HCT116 (cell line): ENCODE measurements at regions not wholly inside any gene's neighbourhood (a gene's known extent, or its start where the extent isn't known, plus 50 kb on each side); places are given as distances from the start of the nearest gene placed in this dataset.

Experiments
- ATAC-seq: fragments of 200-7000 bp; cut with Tn5 transposase; 2 replicates; pipeline ENCODE4 v1.9.1; 2020; ENCODE audit warnings: mild to moderate bottlenecking, moderate library complexity
- BruUV-seq: library from RNA; stranded (reverse); fragments of 400-500 nt; replicated peaks from 2 replicates; lab custom pipeline; 2021; lab: Mats Ljungman, UMichigan
- CTCF ChIA-PET: fragments of 300-600 bp; sonication (Branson Sonifier 250); formaldehyde crosslinking; loops from one replicate; lab custom pipeline; 2021; ENCODE audit warnings: antibody characterized with exemption; lab: Charles Lee
- POLR2A ChIA-PET: fragments of 300-600, 350-600 bp; sonication (Branson Sonifier 250); formaldehyde crosslinking; loops from one replicate; lab custom pipeline; 2021; ENCODE audit warnings: antibody characterized with exemption; lab: Charles Lee
- RAD21 ChIA-PET, 2 experiments: fragments of 300-600 bp; sonication (Branson Sonifier 250); formaldehyde crosslinking; loops; one replicate each; lab custom pipeline; 2023; ENCODE audit warnings: low total read pairs in 2 of 2; ENCODE audit not compliant: uncharacterized antibody in 2 of 2, unreplicated experiment in 2 of 2, low non-redundant PET in 1 of 2; lab: Charles Lee
- DNase-seq: peaks from one replicate; pipeline ENCODE4 v3.0.0-alpha.2; 2010; ENCODE audit warnings: low read depth, low spot score
- H2AFZ ChIP-seq: fragments of 200-600 bp; shearing (Covaris generic), sonication (generic); 2 replicates; pipeline ENCODE4 v1.6.1; 2017; ENCODE audit warnings: low read depth, mixed run types, mixed read lengths, antibody characterized with exemption, low read length; ENCODE audit not compliant: poor library complexity, severe bottlenecking
- H3K27ac ChIP-seq: 2 replicates; pipeline ENCODE4 v1.5.1; 2012; ENCODE audit warnings: low read depth, low read length
- H3K27me3 ChIP-seq: fragments of 200-600 bp; sonication (generic); 2 replicates; pipeline ENCODE4 v1.6.1; 2016; ENCODE audit warnings: mixed run types, low read length, mixed read lengths; ENCODE audit not compliant: insufficient read depth
- H3K36me3 ChIP-seq, 2 experiments: fragments of 200-500 bp in 1 of 2; fragments of 200-600 bp in 1 of 2; sonication (Bioruptor generic) in 1 of 2; sonication (generic) in 1 of 2; 2 replicates each; pipeline versions ENCODE4 v1.5.1 to v1.6.1; 2014 to 2016; ENCODE audit warnings: low read length in 2 of 2, inconsistent platforms in 1 of 2, mixed read lengths in 1 of 2, mixed run types in 1 of 2; ENCODE audit not compliant: insufficient read depth in 2 of 2, control insufficient read depth in 1 of 2
- H3K4me1 ChIP-seq, 2 experiments: fragments of 200-600 bp in 1 of 2; sonication (generic) in 1 of 2; 2 replicates each; pipeline versions ENCODE4 v1.5.1 to v1.6.1; 2012 to 2017; ENCODE audit warnings: low read length in 2 of 2, inconsistent platforms in 1 of 2, mild to moderate bottlenecking in 1 of 2, mixed read lengths in 1 of 2, mixed run types in 1 of 2, moderate library complexity in 1 of 2; ENCODE audit not compliant: insufficient read depth in 2 of 2, control insufficient read depth in 1 of 2
- H3K4me2 ChIP-seq: fragments of 200-600 bp; sonication (generic); 2 replicates; pipeline ENCODE4 v1.6.1; 2017; ENCODE audit warnings: mixed run types, low read length, mixed read lengths
- H3K4me3 ChIP-seq, 2 experiments: fragments of 200-600 bp in 1 of 2; sonication (generic) in 1 of 2; replicated peaks in 1 of 2; 2 replicates each; pipeline ENCODE4 v1.5.1; 2011 to 2016; ENCODE audit warnings: low read length in 2 of 2, control low read depth in 1 of 2, low read depth in 1 of 2, mild to moderate bottlenecking in 1 of 2, mixed read lengths in 1 of 2, mixed run types in 1 of 2
- H3K79me2 ChIP-seq: fragments of 200-600 bp; sonication (generic); 2 replicates; pipeline ENCODE4 v1.6.1; 2017; ENCODE audit warnings: mild to moderate bottlenecking, mixed run types, low read length, moderate library complexity, mixed read lengths; ENCODE audit not compliant: insufficient read depth
- H3K9ac ChIP-seq: fragments of 200-600 bp; sonication (generic); 2 replicates; pipeline ENCODE4 v1.6.1; 2016; ENCODE audit warnings: low read length, mixed read lengths
- H3K9me2 ChIP-seq: fragments of 200-600 bp; sonication (generic), shearing (Covaris generic); 2 replicates; pipeline ENCODE4 v1.6.1; 2017; ENCODE audit warnings: mixed run types, mild to moderate bottlenecking, moderate library complexity; ENCODE audit not compliant: insufficient read depth
- H3K9me3 ChIP-seq, 2 experiments: fragments of 200-500 bp in 1 of 2; fragments of 200-600 bp in 1 of 2; sonication (Bioruptor generic) in 1 of 2; sonication (generic) in 1 of 2; 2 replicates each; pipeline ENCODE4 v1.6.1; 2014 to 2017; ENCODE audit warnings: low read length in 2 of 2, mixed read lengths in 2 of 2, inconsistent platforms in 1 of 2, low read depth in 1 of 2, mild to moderate bottlenecking in 1 of 2, mixed run types in 1 of 2, moderate library complexity in 1 of 2; ENCODE audit not compliant: control insufficient read depth in 1 of 2, insufficient read depth in 1 of 2
- H4K20me1 ChIP-seq: fragments of 200-600 bp; sonication (generic), shearing (Covaris generic); 2 replicates; pipeline ENCODE4 v1.6.1; 2017; ENCODE audit warnings: mixed run types, mild to moderate bottlenecking, moderate library complexity; ENCODE audit not compliant: insufficient read depth
- ATF3 ChIP-seq: IDR thresholded peaks from 2 replicates; pipeline ENCODE4 v1.6.1; 2012
- CBX3 ChIP-seq: IDR thresholded peaks from 2 replicates; pipeline ENCODE4 v1.6.1; 2012; ENCODE audit warnings: low read depth
- CEBPB ChIP-seq: IDR thresholded peaks from 2 replicates; pipeline ENCODE4 v1.6.1; 2012; ENCODE audit warnings: low read depth
- EGR1 ChIP-seq: IDR thresholded peaks from 2 replicates; pipeline ENCODE4 v1.6.1; 2012; ENCODE audit warnings: low read depth
- ELF1 ChIP-seq: IDR thresholded peaks from 2 replicates; pipeline ENCODE4 v1.6.1; 2012; ENCODE audit warnings: low read depth, borderline replicate concordance
- EZH2 ChIP-seq: fragments of 200-600 bp; sonication (generic); IDR thresholded peaks from 2 replicates; pipeline ENCODE4 v1.6.1; 2017; ENCODE audit warnings: antibody characterized with exemption, mixed run types
- JUND ChIP-seq: IDR thresholded peaks from 2 replicates; pipeline ENCODE4 v1.6.1; 2012
- POLR2A ChIP-seq: IDR thresholded peaks from 2 replicates; pipeline ENCODE4 v1.7.0; 2011; ENCODE audit warnings: borderline replicate concordance; ENCODE audit not compliant: insufficient read depth, insufficient read length; ENCODE audit errors: extremely low read depth
- POLR2AphosphoS5 ChIP-seq: IDR thresholded peaks from 2 replicates; pipeline ENCODE4 v1.6.1; 2011; ENCODE audit warnings: mild to moderate bottlenecking, low read depth, low read length, moderate library complexity
- RAD21 ChIP-seq: IDR thresholded peaks from 2 replicates; pipeline ENCODE4 v1.6.1; 2012; ENCODE audit warnings: low read depth, mild to moderate bottlenecking
- SIN3A ChIP-seq: IDR thresholded peaks from 2 replicates; pipeline ENCODE4 v1.6.1; 2012; ENCODE audit warnings: low read depth
- SP1 ChIP-seq: IDR thresholded peaks from 2 replicates; pipeline ENCODE4 v1.6.1; 2012; ENCODE audit warnings: low read depth
- ZFX ChIP-seq: fragments of 450-650 bp; IDR thresholded peaks from 2 replicates; pipeline ENCODE4 v1.6.1; 2017
- ZNF274 ChIP-seq: fragments of 200-500 bp; sonication (Bioruptor generic); IDR thresholded peaks from 2 replicates; pipeline ENCODE4 v1.6.1; 2014; ENCODE audit warnings: mild to moderate bottlenecking, low read depth, low read length, inconsistent platforms
- intact Hi-C: fragments of 100-400 bp; cut with micrococcal nuclease; formaldehyde crosslinking; loops from 2 replicates; pipeline ENCODE4 v1.10.0; 2022
- TF ChIP-seq, protein P1 (sequence below): IDR thresholded peaks from 2 replicates; pipeline ENCODE4 v1.6.1; 2011; ENCODE audit warnings: mild to moderate bottlenecking, low read length, moderate library complexity; ENCODE audit not compliant: insufficient replicate concordance; ENCODE audit errors: extremely low read depth
- TF ChIP-seq, protein P2 (sequence below): IDR thresholded peaks from 2 replicates; pipeline ENCODE4 v1.6.1; 2012
- TF ChIP-seq, protein P3 (sequence below): IDR thresholded peaks from 2 replicates; pipeline ENCODE4 v1.6.1; 2012; ENCODE audit warnings: low read depth

- no peaks in the 10 kb centered on the region for H3K9me3 ChIP-seq
- intact Hi-C loops: no loop called here
- H3K36me3 ChIP-seq: no peaks in the 10 kb centered on the region
- H3K4me3 ChIP-seq: no peak overlapping the region
- H3K9me2 ChIP-seq: no peaks in the 10 kb centered on the region
- H4K20me1 ChIP-seq: no peaks in the 10 kb centered on the region
- no peak for TF ChIP-seq EGR1
- TF ChIP-seq, protein P1, sequence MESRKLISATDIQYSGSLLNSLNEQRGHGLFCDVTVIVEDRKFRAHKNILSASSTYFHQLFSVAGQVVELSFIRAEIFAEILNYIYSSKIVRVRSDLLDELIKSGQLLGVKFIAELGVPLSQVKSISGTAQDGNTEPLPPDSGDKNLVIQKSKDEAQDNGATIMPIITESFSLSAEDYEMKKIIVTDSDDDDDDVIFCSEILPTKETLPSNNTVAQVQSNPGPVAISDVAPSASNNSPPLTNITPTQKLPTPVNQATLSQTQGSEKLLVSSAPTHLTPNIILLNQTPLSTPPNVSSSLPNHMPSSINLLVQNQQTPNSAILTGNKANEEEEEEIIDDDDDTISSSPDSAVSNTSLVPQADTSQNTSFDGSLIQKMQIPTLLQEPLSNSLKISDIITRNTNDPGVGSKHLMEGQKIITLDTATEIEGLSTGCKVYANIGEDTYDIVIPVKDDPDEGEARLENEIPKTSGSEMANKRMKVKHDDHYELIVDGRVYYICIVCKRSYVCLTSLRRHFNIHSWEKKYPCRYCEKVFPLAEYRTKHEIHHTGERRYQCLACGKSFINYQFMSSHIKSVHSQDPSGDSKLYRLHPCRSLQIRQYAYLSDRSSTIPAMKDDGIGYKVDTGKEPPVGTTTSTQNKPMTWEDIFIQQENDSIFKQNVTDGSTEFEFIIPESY: no peak
- no peak for TF ChIP-seq ATF3
- no peak for TF ChIP-seq SIN3A
- no peak for TF ChIP-seq CEBPB
- TF ChIP-seq ZFX: no peak
- TF ChIP-seq, protein P2, sequence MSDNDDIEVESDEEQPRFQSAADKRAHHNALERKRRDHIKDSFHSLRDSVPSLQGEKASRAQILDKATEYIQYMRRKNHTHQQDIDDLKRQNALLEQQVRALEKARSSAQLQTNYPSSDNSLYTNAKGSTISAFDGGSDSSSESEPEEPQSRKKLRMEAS: no peak
- no peak for TF ChIP-seq POLR2A
- TF ChIP-seq CBX3: no peak
- TF ChIP-seq, protein P3, sequence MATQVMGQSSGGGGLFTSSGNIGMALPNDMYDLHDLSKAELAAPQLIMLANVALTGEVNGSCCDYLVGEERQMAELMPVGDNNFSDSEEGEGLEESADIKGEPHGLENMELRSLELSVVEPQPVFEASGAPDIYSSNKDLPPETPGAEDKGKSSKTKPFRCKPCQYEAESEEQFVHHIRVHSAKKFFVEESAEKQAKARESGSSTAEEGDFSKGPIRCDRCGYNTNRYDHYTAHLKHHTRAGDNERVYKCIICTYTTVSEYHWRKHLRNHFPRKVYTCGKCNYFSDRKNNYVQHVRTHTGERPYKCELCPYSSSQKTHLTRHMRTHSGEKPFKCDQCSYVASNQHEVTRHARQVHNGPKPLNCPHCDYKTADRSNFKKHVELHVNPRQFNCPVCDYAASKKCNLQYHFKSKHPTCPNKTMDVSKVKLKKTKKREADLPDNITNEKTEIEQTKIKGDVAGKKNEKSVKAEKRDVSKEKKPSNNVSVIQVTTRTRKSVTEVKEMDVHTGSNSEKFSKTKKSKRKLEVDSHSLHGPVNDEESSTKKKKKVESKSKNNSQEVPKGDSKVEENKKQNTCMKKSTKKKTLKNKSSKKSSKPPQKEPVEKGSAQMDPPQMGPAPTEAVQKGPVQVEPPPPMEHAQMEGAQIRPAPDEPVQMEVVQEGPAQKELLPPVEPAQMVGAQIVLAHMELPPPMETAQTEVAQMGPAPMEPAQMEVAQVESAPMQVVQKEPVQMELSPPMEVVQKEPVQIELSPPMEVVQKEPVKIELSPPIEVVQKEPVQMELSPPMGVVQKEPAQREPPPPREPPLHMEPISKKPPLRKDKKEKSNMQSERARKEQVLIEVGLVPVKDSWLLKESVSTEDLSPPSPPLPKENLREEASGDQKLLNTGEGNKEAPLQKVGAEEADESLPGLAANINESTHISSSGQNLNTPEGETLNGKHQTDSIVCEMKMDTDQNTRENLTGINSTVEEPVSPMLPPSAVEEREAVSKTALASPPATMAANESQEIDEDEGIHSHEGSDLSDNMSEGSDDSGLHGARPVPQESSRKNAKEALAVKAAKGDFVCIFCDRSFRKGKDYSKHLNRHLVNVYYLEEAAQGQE: no peak
- no peak for TF ChIP-seq SP1
- TF ChIP-seq JUND: no peak
- TF ChIP-seq POLR2AphosphoS5: no peak
- no peak for TF ChIP-seq ZNF274
- TF ChIP-seq EZH2: no peak
- no peak for TF ChIP-seq RAD21
- TF ChIP-seq ELF1: no peak
- no peak overlapping the region for H3K27ac ChIP-seq
- no TSS peak for BruUV-seq
- H3K4me2 ChIP-seq: no peak overlapping the region
- CTCF ChIA-PET: no interaction called here
- no peak overlapping the region for H2AFZ ChIP-seq
- ATAC-seq (no peak), DNase-seq (no peak)
- RAD21 ChIA-PET: no interaction called here
- POLR2A ChIA-PET: no interaction called here
- H3K4me1 ChIP-seq: no peaks in the 10 kb centered on the region
- no peaks in the 10 kb centered on the region for H3K27me3 ChIP-seq
- H3K9ac ChIP-seq: no peak overlapping the region
- H3K79me2 ChIP-seq: no peaks in the 10 kb centered on the region
Measured at GRCh38 chr13:67854990-67855389, 624.9 kb upstream of the PCDH9 start.
